ENCODE measurements at regions not wholly inside any gene's neighbourhood (a gene's known extent, or its start where the extent isn't known, plus 50 kb on each side); places are given as distances from the start of the nearest gene placed in this dataset.

DNA sequence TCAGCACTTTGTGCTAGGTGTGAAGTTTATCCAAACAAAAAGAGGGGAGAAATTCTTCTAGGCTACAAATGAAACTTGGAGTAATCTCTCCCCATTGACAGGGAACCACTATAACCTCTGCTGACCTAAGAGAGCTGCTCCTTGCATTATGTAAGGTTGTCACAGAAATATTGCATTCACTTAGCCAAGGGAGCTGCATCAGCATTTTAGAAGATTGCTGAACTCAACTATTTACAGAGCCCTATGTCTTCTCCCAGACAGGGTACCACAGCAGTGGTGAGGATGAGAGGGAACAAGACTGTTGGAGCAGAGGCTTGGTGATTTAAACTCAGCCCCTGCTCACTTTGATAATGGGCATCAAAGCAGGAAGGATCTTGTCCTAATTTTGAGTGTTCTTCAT is 362.0 kb downstream of the TMEM38B start:
- TF ChIP-seq, protein P1, sequence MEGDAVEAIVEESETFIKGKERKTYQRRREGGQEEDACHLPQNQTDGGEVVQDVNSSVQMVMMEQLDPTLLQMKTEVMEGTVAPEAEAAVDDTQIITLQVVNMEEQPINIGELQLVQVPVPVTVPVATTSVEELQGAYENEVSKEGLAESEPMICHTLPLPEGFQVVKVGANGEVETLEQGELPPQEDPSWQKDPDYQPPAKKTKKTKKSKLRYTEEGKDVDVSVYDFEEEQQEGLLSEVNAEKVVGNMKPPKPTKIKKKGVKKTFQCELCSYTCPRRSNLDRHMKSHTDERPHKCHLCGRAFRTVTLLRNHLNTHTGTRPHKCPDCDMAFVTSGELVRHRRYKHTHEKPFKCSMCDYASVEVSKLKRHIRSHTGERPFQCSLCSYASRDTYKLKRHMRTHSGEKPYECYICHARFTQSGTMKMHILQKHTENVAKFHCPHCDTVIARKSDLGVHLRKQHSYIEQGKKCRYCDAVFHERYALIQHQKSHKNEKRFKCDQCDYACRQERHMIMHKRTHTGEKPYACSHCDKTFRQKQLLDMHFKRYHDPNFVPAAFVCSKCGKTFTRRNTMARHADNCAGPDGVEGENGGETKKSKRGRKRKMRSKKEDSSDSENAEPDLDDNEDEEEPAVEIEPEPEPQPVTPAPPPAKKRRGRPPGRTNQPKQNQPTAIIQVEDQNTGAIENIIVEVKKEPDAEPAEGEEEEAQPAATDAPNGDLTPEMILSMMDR (IDR thresholded peaks at IDR 0.05; ENCODE audit: control extremely low read depth in 1 of 3, insufficient read depth in 1 of 3, low read depth in 1 of 3, low read length in 3 of 3), result no peak
- TF ChIP-seq TAF1 (IDR thresholded peaks at IDR 0.05; ENCODE audit: low read depth, low read length) (no peak), POLR2AphosphoS5 (IDR thresholded peaks at IDR 0.05; ENCODE audit: low read depth, low read length) (no peak), ZNF274 (IDR thresholded peaks at IDR 0.05; ENCODE audit: borderline replicate concordance, extremely low read depth, low read length) (no peak), EZH2 (IDR thresholded peaks at IDR 0.05; ENCODE audit: low read depth, low read length, severe bottlenecking) (no peak), RXRA (IDR thresholded peaks at IDR 0.05; ENCODE audit: insufficient read depth, low read depth, low read length) (no peak)

Data from H1 (cell line).